Adrenal gland (tissue), 9 donors: ENCODE measurements at regions not wholly inside any gene's neighbourhood (a gene's known extent, or its start where the extent isn't known, plus 50 kb on each side); places are given as distances from the start of the nearest gene placed in this dataset.

Experiments
- DNase-seq, 7 donors: peaks; one replicate each; pipeline ENCODE4 v3.0.0-alpha.2; 2019 to 2020
- H3K27ac ChIP-seq, 5 donors: fragments of 200-600 bp; sonication (generic) in 4 of 5; 1 replicate in 3 of 5; 2 replicates in 2 of 5; pipeline versions ENCODE4 v1.5.1 to v1.8.0; 2016 to 2020; ENCODE audit warnings: mild to moderate bottlenecking in 1 of 5
- H3K27me3 ChIP-seq: fragments of 200-600 bp; 2 replicates; pipeline ENCODE4 v1.8.0; 2021
- H3K36me3 ChIP-seq, 2 donors: fragments of 200-600 bp; replicated peaks in 1 of 2; 1 replicate in 1 of 2; 2 replicates in 1 of 2; pipeline versions ENCODE4 v1.5.1 to v1.8.0; 2018 to 2022
- H3K4me1 ChIP-seq, 2 donors: fragments of 200-600 bp; replicated peaks in 1 of 2; 1 replicate in 1 of 2; 2 replicates in 1 of 2; pipeline versions ENCODE4 v1.5.1 to v1.8.0; 2018 to 2021
- H3K4me3 ChIP-seq, 4 donors: fragments of 200-600 bp; sonication (generic) in 3 of 4; one replicate each; pipeline ENCODE4 v1.5.1; 2016 to 2018
- H3K9me3 ChIP-seq, 3 donors: fragments of 200-600 bp; sonication (generic) in 1 of 3; replicated peaks in 1 of 3; 1 replicate in 2 of 3; 2 replicates in 1 of 3; pipeline versions ENCODE4 v1.5.1 to v1.8.0; 2016 to 2021
- POLR2A ChIP-seq, 2 donors: fragments of 450-650 bp; IDR thresholded peaks; one replicate each; pipeline ENCODE4 v1.6.1; 2017; ENCODE audit warnings: antibody characterized with exemption in 2 of 2, mild to moderate bottlenecking in 2 of 2, moderate library complexity in 1 of 2
- WGBS, 4 donors: extraction: QIAGEN DNeasy Blood & Tissue Kit in 2 of 4; methylation state at CpG; one replicate each; pipeline versions ENCODE4 v1.1.5 to v1.1.7; 2013 to 2017; 5-methylcytosine and 5-hydroxymethylcytosine counted together
- intact Hi-C, 2 donors: fragments of 100-400 bp; cut with DNase I; formaldehyde crosslinking; loops; one replicate each; pipeline versions ENCODE4 v1.14.1 to v1.15.0; 2022 to 2023
- TF ChIP-seq, protein P1 (sequence below), 6 experiments: fragments of 450-650 bp in 4 of 6; fragments of 200-600 bp in 2 of 6; sonication (generic) in 1 of 6; IDR thresholded peaks; 1 replicate in 5 of 6; 2 replicates in 1 of 6; pipeline versions ENCODE4 v1.5.1 to v1.8.0; 2016 to 2021; ENCODE audit warnings: antibody characterized with exemption in 6 of 6, mild to moderate bottlenecking in 2 of 6, moderate library complexity in 1 of 6
- donor health status: healthy with polysubstance abuse.
- donor health status: Bipolar disorder and iron deficiency.
- donor health status: DM: yes; HTN: yes; CAD: no.
- donor health status: DM: no; HTN: no; CAD: no.
- donor health status: DM: no; HTN: no; CAD: no.

DNA sequence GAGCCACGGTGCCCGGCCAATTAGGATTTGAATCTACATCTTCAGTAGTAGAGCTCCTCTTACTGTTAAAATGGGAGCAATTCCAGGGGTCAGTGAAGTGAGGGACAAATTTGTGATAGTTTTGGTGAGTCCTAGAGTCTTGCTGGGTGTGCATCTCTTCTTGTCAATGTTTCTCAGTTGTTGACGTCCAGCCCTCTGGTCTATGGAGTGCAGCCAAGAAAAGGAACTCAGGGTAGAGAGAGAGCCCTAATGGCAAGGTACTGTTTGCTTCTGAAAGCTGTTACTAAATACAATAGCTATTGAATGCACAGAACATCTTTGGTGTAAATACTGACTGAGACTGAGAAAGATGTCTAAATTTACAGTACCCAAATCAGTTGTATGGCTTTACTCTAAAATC lies 282.5 kb upstream of the SALL1 start:
- Histone ChIP-seq H3K9me3 (no peaks in the 10 kb centered on the region), H3K27ac (no peak overlapping the region), H3K4me1 (no peaks in the 10 kb centered on the region), H3K27me3 (peaks cover 5% of the 10 kb centered on the region), H3K4me3 (no peak overlapping the region), H3K36me3 (no peaks in the 10 kb centered on the region)
- 37 to 57% (median 46%) methylated on average over 1 to 3 of the region's 3 CpGs for WGBS, 4 donors
- intact Hi-C loops: no loop called here
- TF ChIP-seq, protein P1, sequence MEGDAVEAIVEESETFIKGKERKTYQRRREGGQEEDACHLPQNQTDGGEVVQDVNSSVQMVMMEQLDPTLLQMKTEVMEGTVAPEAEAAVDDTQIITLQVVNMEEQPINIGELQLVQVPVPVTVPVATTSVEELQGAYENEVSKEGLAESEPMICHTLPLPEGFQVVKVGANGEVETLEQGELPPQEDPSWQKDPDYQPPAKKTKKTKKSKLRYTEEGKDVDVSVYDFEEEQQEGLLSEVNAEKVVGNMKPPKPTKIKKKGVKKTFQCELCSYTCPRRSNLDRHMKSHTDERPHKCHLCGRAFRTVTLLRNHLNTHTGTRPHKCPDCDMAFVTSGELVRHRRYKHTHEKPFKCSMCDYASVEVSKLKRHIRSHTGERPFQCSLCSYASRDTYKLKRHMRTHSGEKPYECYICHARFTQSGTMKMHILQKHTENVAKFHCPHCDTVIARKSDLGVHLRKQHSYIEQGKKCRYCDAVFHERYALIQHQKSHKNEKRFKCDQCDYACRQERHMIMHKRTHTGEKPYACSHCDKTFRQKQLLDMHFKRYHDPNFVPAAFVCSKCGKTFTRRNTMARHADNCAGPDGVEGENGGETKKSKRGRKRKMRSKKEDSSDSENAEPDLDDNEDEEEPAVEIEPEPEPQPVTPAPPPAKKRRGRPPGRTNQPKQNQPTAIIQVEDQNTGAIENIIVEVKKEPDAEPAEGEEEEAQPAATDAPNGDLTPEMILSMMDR (IDR thresholded peaks at IDR 0.05): no peak
- TF ChIP-seq POLR2A (IDR thresholded peaks at IDR 0.05): no peak
- no peak for DNase-seq

GRCh38 chr16:51431517-51432241 lies 280.6 kb upstream of the SALL1 start:
- WGBS, 4 donors: 27 to 33% (median 31%) methylated on average over 9 of the region's 9 CpGs
- TF ChIP-seq, protein P1 (IDR thresholded peaks at IDR 0.05): no peak
- no peak for TF ChIP-seq POLR2A (IDR thresholded peaks at IDR 0.05)

DNA sequence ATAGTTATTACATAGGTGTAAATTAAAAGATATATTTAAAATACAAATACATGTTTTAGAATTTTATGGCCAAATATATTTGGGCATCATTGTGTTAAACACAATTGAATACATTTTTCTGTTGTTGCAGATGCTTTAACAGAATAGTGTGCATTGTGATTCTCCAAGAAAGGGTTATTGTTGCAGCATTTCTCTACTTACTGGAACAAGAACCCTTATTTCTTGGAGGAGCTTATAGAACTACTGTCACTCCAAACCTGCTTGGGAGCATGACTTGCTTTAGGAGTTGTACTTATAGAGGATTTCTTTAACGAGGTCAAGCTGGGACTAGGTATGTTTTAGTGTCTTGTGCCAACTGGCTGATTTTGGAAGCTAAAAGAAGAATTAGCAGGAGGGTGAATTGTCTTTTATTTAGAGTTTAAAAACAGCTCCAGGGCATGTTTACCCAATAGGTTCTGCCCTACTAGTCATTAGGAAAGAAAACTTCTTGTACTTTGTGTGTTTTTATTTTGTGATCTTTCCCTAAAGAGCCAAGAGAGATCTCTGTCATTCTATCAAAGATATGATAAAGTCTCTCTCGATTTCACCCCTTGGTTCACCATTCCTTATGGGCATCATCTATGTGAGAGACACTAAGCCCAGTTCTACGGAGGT lies 279.8 kb upstream of the SALL1 start:
- Histone ChIP-seq H3K27ac (no peak overlapping the region), H3K9me3 (no peaks in the 10 kb centered on the region), H3K4me3 (no peak overlapping the region), H3K36me3 (no peaks in the 10 kb centered on the region), H3K4me1 (no peaks in the 10 kb centered on the region), H3K27me3 (no peaks in the 10 kb centered on the region)
- DNase-seq: no peak
- TF ChIP-seq, protein P1 (IDR thresholded peaks at IDR 0.05): no peak
- no peak for TF ChIP-seq POLR2A (IDR thresholded peaks at IDR 0.05)
- 61 to 66% (median 62%) methylated on average over 3 of the region's 3 CpGs for WGBS, 4 donors
- intact Hi-C loops: no loop called here

More at GRCh38 chr16:51431517-51432241, 280.6 kb upstream of the SALL1 start:
- H3K36me3 ChIP-seq: no peaks in the 10 kb centered on the region
- H3K4me1 ChIP-seq: no peaks in the 10 kb centered on the region
- DNase-seq: peak in 5 of 7 donors; percentile 25 to 43 (median 31)
- H3K9me3 ChIP-seq: no peaks in the 10 kb centered on the region
- intact Hi-C loops: no loop called here
- no peak overlapping the region for H3K4me3 ChIP-seq
- H3K27me3 ChIP-seq: no peaks in the 10 kb centered on the region
- no peak overlapping the region for H3K27ac ChIP-seq

DNA sequence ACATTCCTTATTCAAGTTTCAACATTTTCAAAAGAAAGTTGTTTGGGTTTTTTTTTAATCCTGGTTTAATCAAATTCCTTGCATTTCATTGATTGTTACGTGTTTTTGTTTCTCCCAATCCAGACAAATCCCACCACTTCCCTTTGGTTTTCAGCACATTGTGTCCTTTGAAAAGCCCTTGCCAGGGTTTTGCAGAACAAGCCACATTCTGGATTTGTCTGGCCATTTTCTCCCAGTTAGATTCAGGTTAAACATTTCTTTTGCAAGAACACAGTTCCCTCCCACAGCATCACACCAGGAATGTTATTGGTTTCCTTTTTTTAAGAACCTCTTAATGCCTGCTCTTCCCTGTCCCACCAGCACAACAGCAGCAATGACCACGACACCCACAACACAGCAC lies 278.0 kb upstream of the SALL1 start:
- Histone ChIP-seq H3K36me3 (no peaks in the 10 kb centered on the region), H3K4me3 (no peak overlapping the region), H3K9me3 (no peaks in the 10 kb centered on the region), H3K27me3 (no peaks in the 10 kb centered on the region), H3K4me1 (no peaks in the 10 kb centered on the region), H3K27ac (no peak overlapping the region)
- WGBS, 4 donors: 67 to 84% (median 79%) methylated on average over 2 of the region's 2 CpGs
- intact Hi-C loops: no loop called here
- no peak for DNase-seq
- TF ChIP-seq, protein P1 (IDR thresholded peaks at IDR 0.05): no peak
- TF ChIP-seq POLR2A (IDR thresholded peaks at IDR 0.05): no peak
